HFFc6 (cell line): ENCODE measurements at regions not wholly inside any gene's neighbourhood (a gene's known extent, or its start where the extent isn't known, plus 50 kb on each side); places are given as distances from the start of the nearest gene placed in this dataset.

Experiments
- DNase-seq: peaks from one replicate; pipeline ENCODE4 v3.0.0-alpha.2; 2018
- H3K27ac Mint-ChIP-seq: 2 replicates; pipeline ENCODE4 v1.8.0; 2020; ENCODE audit warnings: mild to moderate bottlenecking, mixed read lengths
- H3K27me3 Mint-ChIP-seq: 2 replicates; pipeline ENCODE4 v1.8.0; 2021; ENCODE audit warnings: mild to moderate bottlenecking, moderate library complexity, mixed read lengths; ENCODE audit not compliant: insufficient read depth
- H3K36me3 Mint-ChIP-seq: 2 replicates; pipeline ENCODE4 v1.8.0; 2021; ENCODE audit warnings: low read depth, mixed read lengths
- H3K4me1 Mint-ChIP-seq: 2 replicates; pipeline ENCODE4 v1.8.0; 2020; ENCODE audit warnings: low read depth, mixed read lengths
- H3K4me3 Mint-ChIP-seq: 2 replicates; pipeline ENCODE4 v1.8.0; 2020; ENCODE audit warnings: mild to moderate bottlenecking, moderate library complexity, mixed read lengths
- H3K9me3 Mint-ChIP-seq: 2 replicates; pipeline ENCODE4 v1.8.0; 2020; ENCODE audit warnings: mild to moderate bottlenecking, mixed read lengths
- CTCF ChIP-seq: fragments of 200-600 bp; sonication (generic); IDR thresholded peaks from 2 replicates; pipeline ENCODE4 v1.5.0; 2021; ENCODE audit warnings: antibody characterized with exemption, mild to moderate bottlenecking

GRCh38 chr3:43199645-43200306, 86.6 kb upstream of the SNRK start:
- Mint-ChIP-seq H3K27ac (no peak overlapping the region), H3K36me3 (peaks cover 17% of the 10 kb centered on the region), H3K4me1 (peaks cover 12% of the 10 kb centered on the region; the same call in 1 of the 2 replicates), H3K4me3 (no peak overlapping the region), H3K27me3 (peaks cover 45% of the 10 kb centered on the region), H3K9me3 (peaks cover 27% of the 10 kb centered on the region)
- no peak for TF ChIP-seq CTCF
- DNase-seq: no peak

- Mint-ChIP-seq H3K36me3 (peaks cover 17% of the 10 kb centered on the region), H3K9me3 (peaks cover 27% of the 10 kb centered on the region), H3K4me3 (no peak overlapping the region), H3K4me1 (peaks cover 12% of the 10 kb centered on the region; the same call in 1 of the 2 replicates), H3K27ac (no peak overlapping the region), H3K27me3 (peaks cover 44% of the 10 kb centered on the region)
- DNase-seq: no peak
- no peak for TF ChIP-seq CTCF
Measured at GRCh38 chr3:43198791-43199644, 87.3 kb upstream of the SNRK start.

GRCh38 chr3:43198301-43198700, 88.0 kb upstream of the SNRK start:
- no peak overlapping the region for H3K4me3 Mint-ChIP-seq
- peaks cover 46% of the 10 kb centered on the region for H3K27me3 Mint-ChIP-seq

GRCh38 chr3:43197181-43197580, 89.2 kb upstream of the SNRK start:
- peaks cover 24% of the 10 kb centered on the region for H3K4me1 Mint-ChIP-seq
- no peak overlapping the region for H3K27ac Mint-ChIP-seq
- DNase-seq: no peak
- no peak overlapping the region for H3K4me3 Mint-ChIP-seq
- peaks cover 27% of the 10 kb centered on the region for H3K9me3 Mint-ChIP-seq
- no peak for TF ChIP-seq CTCF
- H3K36me3 Mint-ChIP-seq: peaks cover 17% of the 10 kb centered on the region
- H3K27me3 Mint-ChIP-seq: peaks cover 41% of the 10 kb centered on the region

More at GRCh38 chr3:43198301-43198700, 88.0 kb upstream of the SNRK start:
- H3K4me1 Mint-ChIP-seq: peaks cover 13% of the 10 kb centered on the region
- DNase-seq: no peak
- TF ChIP-seq CTCF: no peak
- no peak overlapping the region for H3K27ac Mint-ChIP-seq
- peaks cover 17% of the 10 kb centered on the region for H3K36me3 Mint-ChIP-seq
- H3K9me3 Mint-ChIP-seq: peaks cover 27% of the 10 kb centered on the region

- Mint-ChIP-seq H3K4me3 (no peak overlapping the region), H3K27ac (no peak overlapping the region), H3K27me3 (peaks cover 36% of the 10 kb centered on the region), H3K4me1 (peaks cover 29% of the 10 kb centered on the region), H3K9me3 (peaks cover 27% of the 10 kb centered on the region), H3K36me3 (peaks cover 17% of the 10 kb centered on the region)
- no peak for TF ChIP-seq CTCF
- DNase-seq: no peak
Measured at GRCh38 chr3:43196721-43197120, 89.6 kb upstream of the SNRK start.
